GM10248 (cell line): ENCODE measurements at regions not wholly inside any gene's neighbourhood (a gene's known extent, or its start where the extent isn't known, plus 50 kb on each side); places are given as distances from the start of the nearest gene placed in this dataset.

Source experiments
- CTCF ChIA-PET: fragments of 300-600 bp; sonication (Branson Sonifier 250); formaldehyde crosslinking; extraction: SDS; loops from one replicate; lab custom pipeline; 2021; ENCODE audit warnings: antibody characterized with exemption; lab: Yijun Ruan, JAX
- POLR2A ChIA-PET: fragments of 350-650 bp; sonication (Branson Sonifier 250); formaldehyde crosslinking; extraction: SDS; loops from one replicate; lab custom pipeline; 2020; ENCODE audit warnings: antibody characterized with exemption; lab: Yijun Ruan, JAX
- DNase-seq: peaks from one replicate; pipeline ENCODE4 v3.0.0; 2012; ENCODE audit errors: extremely low spot score
- CTCF ChIP-seq: IDR thresholded peaks from 2 replicates; pipeline ENCODE4 v1.5.1; 2012; ENCODE audit warnings: mild to moderate bottlenecking, low read depth; ENCODE audit errors: extremely low read depth, missing control alignments, control extremely low read depth

- no peak for TF ChIP-seq CTCF
- DNase-seq, result no peak
- ChIA-PET CTCF (no interaction called here), POLR2A (no interaction called here)
These were observed 697.5 kb upstream of the SGCG start for GRCh38 chr13:22483276-22483675.

GRCh38 chr13:22486490-22486889, 694.3 kb upstream of the SGCG start:
- no peak for TF ChIP-seq CTCF
- ChIA-PET POLR2A (no interaction called here), CTCF (interaction anchor here (0.8 to 2.3 kb wide), 4 partner anchors 11 to 18 kb away, joined by 3 to 8 read pairs (median 3); no protein-coding TSS in a partner anchor)
- DNase-seq, result no peak

GRCh38 chr13:22487932-22488331, 692.8 kb upstream of the SGCG start:
- DNase-seq, result no peak
- CTCF ChIA-PET, result interaction anchor here (1.1 to 2.3 kb wide), 2 partner anchors 9 to 10 kb away, joined by 3 to 8 read pairs; no protein-coding TSS in a partner anchor
- no peak for TF ChIP-seq CTCF
- POLR2A ChIA-PET, result no interaction called here

- no peak for DNase-seq
- TF ChIP-seq CTCF, result no peak
- CTCF ChIA-PET, result interaction anchor here (0.9 kb wide), 1 partner anchor 23 kb away, joined by 3 read pairs; no protein-coding TSS in a partner anchor
- POLR2A ChIA-PET, result no interaction called here
These were observed 691.0 kb upstream of the SGCG start for GRCh38 chr13:22489771-22490170.

GRCh38 chr13:22495819-22496218, 685.0 kb upstream of the SGCG start:
- no peak for TF ChIP-seq CTCF
- no peak for DNase-seq
- POLR2A ChIA-PET, result no interaction called here
- CTCF ChIA-PET, result interaction anchor here (1.2 to 2.5 kb wide), 2 partner anchors 9 to 11 kb away, joined by 4 to 8 read pairs; no protein-coding TSS in a partner anchor

GRCh38 chr13:22496803-22497508, 683.8 kb upstream of the SGCG start:
- CTCF ChIA-PET, result interaction anchor here (1.3 to 2.5 kb wide), 3 partner anchors 10 to 99 kb away, joined by 3 to 8 read pairs (median 4); no protein-coding TSS in a partner anchor
- POLR2A ChIA-PET, result no interaction called here
- DNase-seq, result no peak
- no peak for TF ChIP-seq CTCF
